ENCODE measurements at regions not wholly inside any gene's neighbourhood (a gene's known extent, or its start where the extent isn't known, plus 50 kb on each side); places are given as distances from the start of the nearest gene placed in this dataset.

GRCh38 chr11:33615751-33616150, 84.9 kb downstream of the C11orf91 start:
- DNase-seq, result no peak

GRCh38 chr11:33613404-33613803, 87.2 kb downstream of the C11orf91 start:
- no peak for DNase-seq

GRCh38 chr11:33610903-33611302, 89.7 kb downstream of the C11orf91 start:
- DNase-seq, result no peak

GRCh38 chr11:33608386-33608785, 92.2 kb downstream of the C11orf91 start:
- DNase-seq, result no peak

GRCh38 chr11:33606762-33607161, 93.9 kb downstream of the C11orf91 start:
- no peak for DNase-seq

GRCh38 chr11:33605703-33606102, 94.9 kb downstream of the C11orf91 start:
- DNase-seq, result no peak

GRCh38 chr11:33598426-33599069, 102.1 kb downstream of the C11orf91 start:
- DNase-seq, result no peak

GRCh38 chr11:33594188-33594587, 106.4 kb downstream of the C11orf91 start:
- DNase-seq, result no peak

GRCh38 chr11:33590441-33590840, 110.2 kb downstream of the C11orf91 start:
- DNase-seq, result no peak

GRCh38 chr11:33588056-33588455, 112.6 kb downstream of the C11orf91 start:
- no peak for DNase-seq

- no peak for DNase-seq
These were observed 114.9 kb downstream of the C11orf91 start for GRCh38 chr11:33585586-33586209.

- DNase-seq, result no peak
These were observed 117.8 kb downstream of the C11orf91 start for GRCh38 chr11:33582636-33583325.

- DNase-seq, result no peak
These were observed 121.5 kb downstream of the C11orf91 start for GRCh38 chr11:33579101-33579500.

- no peak for DNase-seq
These were observed 123.4 kb downstream of the C11orf91 start for GRCh38 chr11:33577204-33577603.

- no peak for DNase-seq
These were observed 125.3 kb downstream of the C11orf91 start for GRCh38 chr11:33575311-33575710.

- DNase-seq, result no peak
These were observed 126.3 kb downstream of the C11orf91 start for GRCh38 chr11:33574331-33574730.

GRCh38 chr11:33569333-33569732, 131.3 kb downstream of the C11orf91 start:
- DNase-seq, result no peak

- no peak for DNase-seq
These were observed 133.6 kb downstream of the C11orf91 start for GRCh38 chr11:33567004-33567403.

- no peak for DNase-seq
These were observed 135.7 kb downstream of the C11orf91 start for GRCh38 chr11:33564856-33565453.

- no peak for DNase-seq
These were observed 139.9 kb downstream of the C11orf91 start for GRCh38 chr11:33560729-33561128.

- DNase-seq, result no peak
These were observed 141.1 kb downstream of the C11orf91 start for GRCh38 chr11:33559567-33559966.

- DNase-seq, result no peak
These were observed 142.5 kb downstream of the C11orf91 start for GRCh38 chr11:33558097-33558496.

GRCh38 chr11:33557201-33557600, 143.4 kb downstream of the C11orf91 start:
- no peak for DNase-seq

- no peak for DNase-seq
These were observed 146.4 kb downstream of the C11orf91 start for GRCh38 chr11:33554219-33554618.
